ENCODE measurements at regions not wholly inside any gene's neighbourhood (a gene's known extent, or its start where the extent isn't known, plus 50 kb on each side); places are given as distances from the start of the nearest gene placed in this dataset.
"Not testable (repeated sequence)": the region's sequence is repeated elsewhere in the genome, so short reads cannot be mapped to it uniquely, and the experiment has no call there.

- H3K27ac Mint-ChIP-seq; H3K4me1 Mint-ChIP-seq (ENCODE audit: low read depth); H3K9me3 Mint-ChIP-seq (ENCODE audit: low read depth); H3K36me3 Mint-ChIP-seq; H3K27me3 Mint-ChIP-seq; H3K4me3 Mint-ChIP-seq: not testable (repeated sequence)
Measured at GRCh38 chr15:46988055-46988454, 729.2 kb upstream of the SEMA6D start.

DNA sequence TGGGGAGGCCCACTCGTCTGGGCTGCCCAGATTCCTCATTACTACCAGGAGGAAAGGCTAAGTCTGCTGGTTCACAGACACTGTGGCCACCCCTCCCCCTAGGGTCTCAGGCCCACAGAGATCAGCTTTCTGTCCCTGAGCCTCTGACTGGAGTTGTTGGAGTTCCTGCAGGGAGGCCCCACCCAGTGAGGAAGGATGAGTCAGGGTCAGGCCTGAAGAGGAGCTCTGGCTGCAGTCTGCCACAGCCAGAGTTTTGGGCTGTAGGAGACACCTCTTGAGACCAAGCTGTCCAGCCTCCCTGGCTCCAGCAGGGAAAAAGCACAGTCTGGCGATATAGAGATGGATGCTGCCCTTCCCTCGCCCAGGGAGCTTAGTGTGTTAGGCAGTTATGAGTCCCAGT lies 720.9 kb upstream of the SEMA6D start:
- Mint-ChIP-seq H3K27me3 (no peaks in the 10 kb centered on the region), H3K4me1 (ENCODE audit: low read depth) (no peaks in the 10 kb centered on the region), H3K4me3 (no peak overlapping the region), H3K36me3 (no peaks in the 10 kb centered on the region), H3K9me3 (ENCODE audit: low read depth) (peaks cover 12% of the 10 kb centered on the region), H3K27ac (no peak overlapping the region)

GRCh38 chr15:46997501-46997900 lies 719.8 kb upstream of the SEMA6D start:
- Mint-ChIP-seq H3K4me1 (ENCODE audit: low read depth) (no peaks in the 10 kb centered on the region), H3K36me3 (no peaks in the 10 kb centered on the region), H3K27me3 (no peaks in the 10 kb centered on the region), H3K27ac (no peak overlapping the region), H3K4me3 (no peak overlapping the region), H3K9me3 (ENCODE audit: low read depth) (peaks cover 12% of the 10 kb centered on the region)

DNA sequence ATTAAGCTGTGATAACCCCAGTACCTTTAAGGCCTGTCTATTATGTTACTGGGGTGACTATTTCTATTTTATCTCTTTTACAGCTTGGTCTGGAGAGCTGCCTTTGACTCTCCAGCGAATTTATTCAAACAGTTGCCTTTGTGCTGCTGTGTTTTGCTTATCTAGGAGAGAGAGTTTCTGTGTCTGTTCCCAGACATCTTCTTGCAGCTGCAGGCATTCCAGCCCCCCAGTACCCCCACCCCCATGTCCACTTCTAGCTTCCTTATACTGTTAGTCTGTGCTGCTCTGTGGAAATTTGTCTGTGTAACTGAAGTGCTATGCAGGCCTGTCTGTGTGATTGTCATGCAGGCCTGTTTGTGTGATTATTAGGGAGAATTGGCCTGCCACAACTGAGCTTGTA lies 713.7 kb upstream of the SEMA6D start:
- no peaks in the 10 kb centered on the region for H3K36me3 Mint-ChIP-seq
- no peak overlapping the region for H3K27ac Mint-ChIP-seq
- H3K27me3 Mint-ChIP-seq: no peaks in the 10 kb centered on the region
- no peak overlapping the region for H3K4me3 Mint-ChIP-seq
- no peaks in the 10 kb centered on the region for H3K4me1 Mint-ChIP-seq (ENCODE audit: low read depth)
- H3K9me3 Mint-ChIP-seq (ENCODE audit: low read depth): peaks cover 10% of the 10 kb centered on the region

- no peak overlapping the region for H3K27ac Mint-ChIP-seq
- no peak overlapping the region for H3K4me3 Mint-ChIP-seq
- no peaks in the 10 kb centered on the region for H3K27me3 Mint-ChIP-seq
- H3K36me3 Mint-ChIP-seq: no peaks in the 10 kb centered on the region
- H3K9me3 Mint-ChIP-seq (ENCODE audit: low read depth): no peaks in the 10 kb centered on the region
- no peaks in the 10 kb centered on the region for H3K4me1 Mint-ChIP-seq (ENCODE audit: low read depth)
Measured at GRCh38 chr15:47013446-47013845, 703.9 kb upstream of the SEMA6D start.

DNA sequence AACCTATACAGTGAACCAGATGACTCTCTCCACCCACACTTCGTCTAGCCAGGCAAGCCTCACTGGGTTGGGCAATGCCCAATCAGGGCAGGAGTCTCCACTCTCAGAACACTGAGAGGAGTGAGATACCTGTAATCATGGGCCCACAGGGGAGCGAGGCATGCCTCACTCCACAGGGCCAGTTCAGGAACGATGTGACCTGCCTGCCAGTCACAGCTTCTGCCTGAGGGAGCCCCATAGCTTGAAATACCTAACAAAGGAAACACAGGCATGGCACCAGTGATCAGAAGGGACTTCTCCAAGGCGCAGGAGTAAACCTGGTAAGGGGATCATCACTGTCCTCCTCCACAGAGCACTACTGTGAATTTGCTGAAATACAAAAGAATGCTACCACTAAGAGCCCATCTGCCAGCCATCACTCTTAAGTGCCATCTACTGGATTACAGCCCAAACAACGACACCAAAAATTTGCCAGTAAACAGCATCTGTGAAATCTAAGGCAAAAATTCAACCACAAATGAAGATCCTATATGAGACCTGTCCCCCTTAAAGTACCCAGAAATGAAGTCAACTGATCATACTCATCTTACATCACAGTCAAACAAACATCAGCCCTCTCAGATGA lies 689.9 kb upstream of the SEMA6D start:
- H3K9me3 Mint-ChIP-seq (ENCODE audit: low read depth): peaks cover 6% of the 10 kb centered on the region
- no peaks in the 10 kb centered on the region for H3K4me1 Mint-ChIP-seq (ENCODE audit: low read depth)
- no peak overlapping the region for H3K27ac Mint-ChIP-seq
- no peaks in the 10 kb centered on the region for H3K36me3 Mint-ChIP-seq
- H3K4me3 Mint-ChIP-seq: no peak overlapping the region
- H3K27me3 Mint-ChIP-seq: no peaks in the 10 kb centered on the region

GRCh38 chr15:47035475-47036406 lies 681.6 kb upstream of the SEMA6D start:
- Mint-ChIP-seq H3K4me3 (no peak overlapping the region), H3K27me3 (no peaks in the 10 kb centered on the region), H3K4me1 (ENCODE audit: low read depth) (no peaks in the 10 kb centered on the region), H3K36me3 (no peaks in the 10 kb centered on the region), H3K9me3 (ENCODE audit: low read depth) (peaks cover 5% of the 10 kb centered on the region), H3K27ac (no peak overlapping the region)

DNA sequence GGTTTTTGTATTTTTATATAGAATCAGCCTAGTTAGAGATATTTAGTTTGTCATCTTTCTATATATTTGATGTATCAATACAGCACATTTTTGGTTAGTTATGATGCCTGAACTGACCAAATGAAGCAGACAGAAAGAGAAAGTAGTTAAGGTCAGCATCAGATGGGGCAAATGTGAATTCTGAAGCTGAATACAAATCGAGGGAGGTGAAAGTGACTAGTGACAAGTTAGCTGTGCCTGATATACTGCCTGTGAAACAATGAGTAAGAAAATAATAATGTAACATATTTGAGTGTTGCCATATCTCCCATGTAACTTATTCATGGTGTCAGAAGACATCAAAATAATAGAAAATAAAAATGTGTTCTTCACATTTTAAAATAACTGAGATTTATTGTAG lies 680.3 kb upstream of the SEMA6D start:
- peaks cover 6% of the 10 kb centered on the region for H3K9me3 Mint-ChIP-seq (ENCODE audit: low read depth)
- no peaks in the 10 kb centered on the region for H3K27me3 Mint-ChIP-seq
- H3K4me1 Mint-ChIP-seq (ENCODE audit: low read depth): no peaks in the 10 kb centered on the region
- H3K36me3 Mint-ChIP-seq: no peaks in the 10 kb centered on the region
- no peak overlapping the region for H3K4me3 Mint-ChIP-seq
- H3K27ac Mint-ChIP-seq: no peak overlapping the region

GRCh38 chr15:47039225-47039624 lies 678.1 kb upstream of the SEMA6D start:
- no peaks in the 10 kb centered on the region for H3K4me1 Mint-ChIP-seq (ENCODE audit: low read depth)
- no peaks in the 10 kb centered on the region for H3K36me3 Mint-ChIP-seq
- H3K9me3 Mint-ChIP-seq (ENCODE audit: low read depth): peaks cover 3% of the 10 kb centered on the region

GRCh38 chr15:47041301-47041700 lies 676.0 kb upstream of the SEMA6D start:
- H3K4me3 Mint-ChIP-seq: no peak overlapping the region
- H3K4me1 Mint-ChIP-seq (ENCODE audit: low read depth): no peaks in the 10 kb centered on the region
- H3K9me3 Mint-ChIP-seq (ENCODE audit: low read depth): peaks cover 3% of the 10 kb centered on the region
- H3K27me3 Mint-ChIP-seq: no peaks in the 10 kb centered on the region
- H3K36me3 Mint-ChIP-seq: no peaks in the 10 kb centered on the region
- H3K27ac Mint-ChIP-seq: no peak overlapping the region

More at GRCh38 chr15:47039225-47039624, 678.1 kb upstream of the SEMA6D start:
- no peak overlapping the region for H3K4me3 Mint-ChIP-seq
- H3K27ac Mint-ChIP-seq: no peak overlapping the region
- no peaks in the 10 kb centered on the region for H3K27me3 Mint-ChIP-seq

DNA sequence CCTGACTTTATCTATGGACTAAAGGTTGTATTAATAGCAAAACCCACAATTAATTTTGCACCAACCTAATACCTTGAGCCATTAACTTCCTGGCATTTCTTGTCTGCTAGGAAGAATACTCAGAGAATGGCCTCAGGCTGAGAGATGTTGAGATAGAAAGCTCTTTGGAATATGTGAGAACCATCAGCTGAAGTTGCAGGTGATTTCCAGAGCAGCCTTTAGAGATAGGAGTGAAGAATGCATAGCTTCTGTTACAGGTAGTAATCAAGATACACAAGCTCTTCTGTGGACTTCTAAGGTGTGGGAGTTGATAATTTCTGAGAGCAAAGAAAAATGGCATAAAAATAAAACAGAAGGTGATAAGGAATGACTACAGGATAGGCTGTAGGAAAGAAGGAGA lies 669.3 kb upstream of the SEMA6D start:
- H3K4me3 Mint-ChIP-seq; H3K4me1 Mint-ChIP-seq (ENCODE audit: low read depth); H3K36me3 Mint-ChIP-seq; H3K9me3 Mint-ChIP-seq (ENCODE audit: low read depth); H3K27me3 Mint-ChIP-seq; H3K27ac Mint-ChIP-seq: not testable (repeated sequence)

DNA sequence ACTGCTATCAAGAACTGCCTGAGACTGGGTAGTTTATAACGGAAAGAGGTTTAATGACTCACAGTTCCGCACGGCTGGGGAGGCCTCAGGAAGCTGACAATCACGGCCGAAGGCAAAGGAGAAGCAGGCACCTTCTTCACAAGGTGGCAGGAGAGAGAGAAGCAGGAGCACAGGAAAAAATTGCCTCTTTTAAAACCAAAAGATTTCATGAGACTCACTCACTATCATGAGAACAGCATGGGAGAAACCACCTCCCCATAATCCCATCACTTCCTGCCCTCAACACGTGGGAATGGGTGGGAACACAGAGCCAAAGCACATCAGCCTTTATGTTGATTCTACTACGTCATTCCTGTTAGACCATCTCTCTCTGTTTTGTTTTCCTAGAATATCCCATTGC lies 650.9 kb upstream of the SEMA6D start:
- Mint-ChIP-seq H3K4me3 (no peak overlapping the region), H3K27ac (no peak overlapping the region), H3K9me3 (ENCODE audit: low read depth) (peaks cover 4% of the 10 kb centered on the region), H3K27me3 (peaks cover 2% of the 10 kb centered on the region), H3K36me3 (no peaks in the 10 kb centered on the region), H3K4me1 (ENCODE audit: low read depth) (no peaks in the 10 kb centered on the region)

DNA sequence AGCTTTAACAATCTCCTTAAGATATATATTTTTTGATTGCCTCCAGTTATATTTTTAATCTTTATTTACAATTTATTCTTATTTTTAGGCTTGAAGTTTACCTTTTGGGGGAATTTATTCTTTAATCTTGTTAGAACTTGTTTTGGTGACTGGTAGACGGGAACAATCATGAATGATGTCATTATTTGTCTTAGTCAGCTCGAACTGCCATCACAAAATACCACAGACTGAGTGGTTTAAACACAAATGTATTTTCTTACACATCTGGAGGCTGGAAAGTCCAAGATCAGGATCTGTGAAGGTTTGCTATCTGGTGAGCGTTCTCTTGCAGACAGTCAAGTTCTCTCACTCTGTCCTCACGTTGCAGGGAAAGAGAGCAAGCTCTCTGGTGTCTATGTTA lies 639.5 kb upstream of the SEMA6D start:
- H3K4me1 Mint-ChIP-seq (ENCODE audit: low read depth); H3K36me3 Mint-ChIP-seq; H3K9me3 Mint-ChIP-seq (ENCODE audit: low read depth); H3K4me3 Mint-ChIP-seq; H3K27me3 Mint-ChIP-seq; H3K27ac Mint-ChIP-seq: not testable (repeated sequence)

DNA sequence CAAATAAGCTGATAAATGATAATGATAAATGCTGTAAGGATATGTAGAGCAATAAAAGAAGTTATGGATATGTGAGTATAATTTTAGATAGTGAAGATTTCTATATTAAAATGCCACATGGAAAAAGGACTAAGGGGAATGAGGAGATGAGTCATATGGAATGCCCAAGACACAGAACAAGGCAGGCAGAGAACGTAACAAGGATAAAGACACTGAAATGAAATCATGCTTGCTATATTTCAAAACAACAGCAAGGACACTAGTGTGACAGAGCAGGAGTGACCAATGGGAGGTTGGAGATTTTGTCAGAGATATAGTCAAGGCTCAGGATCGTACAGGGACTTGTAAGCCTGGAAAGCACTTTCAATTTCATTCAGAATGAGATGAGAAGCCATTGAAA lies 621.5 kb upstream of the SEMA6D start:
- no peaks in the 10 kb centered on the region for H3K4me1 Mint-ChIP-seq (ENCODE audit: low read depth)
- H3K36me3 Mint-ChIP-seq: no peaks in the 10 kb centered on the region
- H3K27ac Mint-ChIP-seq: no peak overlapping the region
- no peak overlapping the region for H3K4me3 Mint-ChIP-seq
- H3K27me3 Mint-ChIP-seq: no peaks in the 10 kb centered on the region
- peaks cover 4% of the 10 kb centered on the region for H3K9me3 Mint-ChIP-seq (ENCODE audit: low read depth)

GRCh38 chr15:47098526-47098925 lies 618.8 kb upstream of the SEMA6D start:
- H3K4me1 Mint-ChIP-seq (ENCODE audit: low read depth); H3K27ac Mint-ChIP-seq; H3K9me3 Mint-ChIP-seq (ENCODE audit: low read depth); H3K36me3 Mint-ChIP-seq; H3K27me3 Mint-ChIP-seq; H3K4me3 Mint-ChIP-seq: not testable (repeated sequence)

DNA sequence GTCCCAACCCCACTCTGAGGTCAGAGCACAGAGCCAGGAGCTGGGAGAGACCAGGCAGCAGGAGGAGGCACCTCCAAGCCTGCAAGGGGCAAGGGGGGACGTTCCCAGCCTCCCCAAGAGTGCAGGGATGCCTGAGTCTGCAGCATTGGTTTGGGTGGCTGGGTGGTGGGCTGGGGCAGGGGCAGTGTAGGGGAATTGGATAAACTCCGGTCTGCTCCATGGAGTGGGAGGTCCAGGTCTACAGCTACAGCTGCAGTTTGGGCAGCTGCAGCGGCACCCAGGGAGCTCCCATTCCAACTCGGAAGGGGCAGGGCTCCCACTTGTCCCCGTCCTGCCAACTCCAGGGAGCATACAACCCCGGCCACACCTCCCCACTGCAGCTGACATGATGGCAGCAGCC lies 617.5 kb upstream of the SEMA6D start:
- not testable (repeated sequence) for H3K4me3 Mint-ChIP-seq; H3K27me3 Mint-ChIP-seq; H3K36me3 Mint-ChIP-seq; H3K27ac Mint-ChIP-seq; H3K9me3 Mint-ChIP-seq (ENCODE audit: low read depth); H3K4me1 Mint-ChIP-seq (ENCODE audit: low read depth)

Data from activated naive CD8-positive, alpha-beta T cell (primary cell).